NOMO-1 treated with dmso at 0.1 percent for 144 hours (cell line): ENCODE measurements at regions not wholly inside any gene's neighbourhood (a gene's known extent, or its start where the extent isn't known, plus 50 kb on each side); places are given as distances from the start of the nearest gene placed in this dataset.

ENCODE experiments used
- DNase-seq: peaks from one replicate; lab custom pipeline; 2025; ENCODE audit not compliant: unreplicated experiment; lab: John Stamatoyannopoulos, UW

DNA sequence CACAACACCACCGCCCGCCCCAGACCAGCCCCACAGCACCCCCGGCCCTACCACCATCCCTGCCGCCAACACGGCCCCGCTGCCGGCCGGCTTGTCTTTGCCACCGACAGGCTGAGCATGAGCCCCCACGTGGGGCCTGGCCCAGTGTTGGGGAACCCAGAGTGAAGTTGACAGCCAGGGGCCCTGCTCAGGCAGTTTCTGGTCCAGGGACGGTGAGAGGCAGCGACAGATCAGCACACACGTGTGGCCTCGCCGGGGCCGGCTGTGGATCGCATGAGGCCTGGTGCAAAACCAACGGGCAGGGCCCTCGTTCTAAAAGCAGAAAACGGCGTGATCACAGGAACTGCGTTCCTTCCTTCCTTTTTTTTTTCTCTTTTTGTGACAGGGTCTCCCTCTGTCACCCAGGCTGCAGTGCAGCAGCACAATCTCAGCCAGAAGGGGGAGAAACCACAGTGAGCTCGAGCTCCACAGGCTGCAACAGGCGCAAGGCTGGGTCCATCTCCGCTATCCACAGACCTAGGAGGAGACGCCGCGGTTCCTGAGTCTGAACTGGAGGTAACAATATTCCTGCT, 50.5 kb upstream of the FBRSL1 start:
- DNase-seq, result peak; percentile 21

DNA sequence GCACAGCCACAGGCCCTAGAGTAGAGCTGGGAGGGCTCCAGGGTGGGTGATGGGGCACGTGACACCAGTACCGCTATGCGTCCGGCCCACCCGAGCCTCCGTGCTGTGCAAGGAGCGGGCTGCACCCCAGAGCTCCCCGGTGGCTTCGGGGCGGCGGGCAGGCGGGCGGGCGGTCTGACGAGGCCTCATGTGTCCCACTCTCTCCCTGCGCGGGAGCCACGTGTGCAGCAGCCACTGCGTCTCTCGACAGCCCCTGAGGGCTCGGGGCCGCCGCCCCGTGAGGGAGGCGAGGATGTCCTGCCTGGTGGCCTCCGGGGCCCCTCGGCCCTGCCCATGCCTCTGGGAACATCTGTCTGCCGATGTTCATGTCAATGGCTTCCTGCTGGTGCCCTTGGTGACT, 51.2 kb upstream of the FBRSL1 start:
- DNase-seq, result no peak

DNA sequence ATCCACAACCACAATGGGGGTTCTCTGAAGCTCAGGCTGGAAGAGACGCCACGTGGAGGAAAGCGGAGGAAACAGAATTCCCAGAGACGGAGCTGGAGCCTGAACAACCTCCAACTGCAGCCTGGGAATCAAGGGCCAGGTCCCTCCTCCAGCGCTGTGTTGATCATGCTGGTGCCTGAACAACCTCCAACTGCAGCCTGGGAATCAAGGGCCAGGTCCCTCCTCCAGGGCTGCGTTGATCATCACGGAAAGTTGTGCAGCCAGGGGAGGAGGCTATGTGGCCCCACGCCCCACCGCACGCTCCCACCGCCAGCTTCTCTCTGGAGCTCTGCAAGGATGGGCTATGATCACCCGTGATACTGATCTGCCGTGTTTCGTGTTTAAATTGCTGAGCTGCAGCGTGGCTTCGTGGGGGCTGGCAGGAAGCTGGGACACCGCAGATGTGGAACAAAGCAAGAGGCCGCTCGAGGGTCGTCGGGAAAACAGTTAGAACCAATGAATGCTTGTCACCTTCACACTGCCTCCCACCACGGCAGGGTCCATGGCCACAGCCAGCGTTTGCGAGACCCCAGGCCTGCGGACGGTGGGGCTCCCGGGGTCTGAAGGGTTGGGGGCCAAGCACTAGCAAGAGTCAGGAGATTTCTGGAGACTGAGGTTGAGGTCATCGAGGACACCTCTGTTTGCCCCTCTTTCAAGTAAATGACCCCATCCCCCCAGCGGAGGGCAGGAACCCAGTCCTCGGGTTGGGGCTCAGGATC, 51.8 kb upstream of the FBRSL1 start:
- DNase-seq, result no peak

GRCh38 chr12:132437252-132437932, 52.6 kb upstream of the FBRSL1 start:
- DNase-seq, result no peak

DNA sequence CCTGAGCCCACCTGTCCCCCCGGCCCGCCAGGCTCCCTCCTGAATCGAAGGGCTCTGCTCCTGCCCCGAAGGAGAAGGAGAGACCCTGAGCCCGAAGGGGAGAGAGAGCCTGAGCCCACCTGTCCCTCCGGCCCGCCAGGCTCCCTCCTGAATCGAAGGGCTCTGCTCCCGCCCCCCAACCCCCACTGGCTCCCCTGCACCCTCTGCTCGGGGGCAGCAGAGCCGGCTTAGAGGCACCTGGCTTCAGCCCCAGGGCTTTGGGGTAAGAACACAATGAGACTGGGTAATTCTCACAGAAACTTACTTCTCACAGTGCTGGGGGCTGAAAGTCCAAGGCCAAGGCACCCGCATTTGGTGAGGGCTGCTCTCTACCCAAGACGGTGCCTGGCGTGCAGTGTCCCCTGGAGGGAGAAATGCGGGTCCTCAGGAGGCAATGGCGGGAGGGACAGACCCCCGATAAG, 53.1 kb upstream of the FBRSL1 start:
- DNase-seq, result no peak

DNA sequence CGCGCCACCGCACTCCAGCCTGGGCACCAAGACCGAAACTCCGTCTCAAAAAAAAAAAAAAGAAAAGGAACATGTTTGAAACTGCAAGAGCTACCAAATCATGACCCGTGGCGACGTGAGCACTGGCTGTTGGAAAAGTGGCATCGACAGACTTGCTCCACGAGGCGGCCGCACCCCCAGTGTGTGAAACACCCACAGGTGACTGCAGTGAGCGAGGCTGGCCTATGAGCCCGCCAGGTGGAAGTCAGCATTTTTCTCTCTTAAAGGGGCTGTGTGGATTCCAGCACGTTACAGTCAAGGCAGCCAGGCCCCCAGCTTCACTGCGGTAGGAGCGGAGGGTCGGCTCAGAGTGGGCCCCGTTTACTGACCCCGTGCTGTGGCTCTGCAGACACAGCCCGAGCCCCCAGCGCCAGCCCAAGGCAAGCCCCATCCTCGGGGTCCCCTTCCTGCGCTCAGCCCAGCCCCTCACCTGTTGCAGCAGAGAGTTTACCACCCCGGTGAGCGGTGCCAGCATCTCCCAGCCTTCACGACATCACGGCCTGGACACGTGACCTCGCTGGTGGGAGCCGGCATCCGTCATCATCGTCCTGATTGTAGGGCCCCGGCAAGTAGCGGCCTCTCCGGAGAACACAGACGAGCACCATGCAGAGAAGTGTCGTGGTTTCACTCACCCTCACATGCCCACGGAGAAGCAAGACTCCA, 54.3 kb upstream of the FBRSL1 start:
- no peak for DNase-seq

DNA sequence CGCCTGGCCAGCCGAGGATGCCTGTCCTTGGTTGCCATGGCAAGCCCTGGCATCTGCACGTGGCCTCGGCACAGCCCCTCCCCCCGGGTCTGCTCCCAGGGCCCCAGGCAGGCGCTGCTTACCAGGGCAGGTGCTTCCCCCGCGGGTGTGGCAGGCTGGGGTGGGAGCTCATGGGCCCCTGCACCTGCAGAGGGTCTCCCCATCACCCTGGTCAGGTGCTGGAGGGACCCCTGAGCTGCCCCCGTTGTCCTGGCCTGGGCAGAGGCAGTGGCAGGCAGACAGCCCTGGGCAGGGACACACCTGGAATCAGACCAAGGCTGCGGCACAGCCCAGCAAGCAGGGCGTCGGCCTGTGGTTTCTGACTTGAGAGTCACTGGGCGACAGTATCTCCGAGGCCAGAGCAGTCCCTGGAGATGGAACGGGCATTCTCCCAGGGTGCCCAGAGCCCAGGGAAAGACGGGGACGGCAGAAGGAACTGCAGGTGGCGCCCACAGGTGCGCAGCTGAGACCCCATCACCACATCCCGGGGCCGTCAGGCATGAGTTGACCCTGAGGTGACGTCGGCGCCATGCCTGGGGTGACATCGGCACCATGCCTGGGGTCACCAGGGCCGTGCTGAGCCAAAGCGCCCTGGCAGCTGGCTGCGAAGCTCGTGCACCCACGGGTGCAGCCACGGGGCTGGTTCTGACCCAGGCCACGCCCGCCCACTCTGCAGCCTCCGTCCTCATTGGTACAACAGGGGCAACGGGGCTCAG, 56.1 kb upstream of the FBRSL1 start:
- no peak for DNase-seq

DNA sequence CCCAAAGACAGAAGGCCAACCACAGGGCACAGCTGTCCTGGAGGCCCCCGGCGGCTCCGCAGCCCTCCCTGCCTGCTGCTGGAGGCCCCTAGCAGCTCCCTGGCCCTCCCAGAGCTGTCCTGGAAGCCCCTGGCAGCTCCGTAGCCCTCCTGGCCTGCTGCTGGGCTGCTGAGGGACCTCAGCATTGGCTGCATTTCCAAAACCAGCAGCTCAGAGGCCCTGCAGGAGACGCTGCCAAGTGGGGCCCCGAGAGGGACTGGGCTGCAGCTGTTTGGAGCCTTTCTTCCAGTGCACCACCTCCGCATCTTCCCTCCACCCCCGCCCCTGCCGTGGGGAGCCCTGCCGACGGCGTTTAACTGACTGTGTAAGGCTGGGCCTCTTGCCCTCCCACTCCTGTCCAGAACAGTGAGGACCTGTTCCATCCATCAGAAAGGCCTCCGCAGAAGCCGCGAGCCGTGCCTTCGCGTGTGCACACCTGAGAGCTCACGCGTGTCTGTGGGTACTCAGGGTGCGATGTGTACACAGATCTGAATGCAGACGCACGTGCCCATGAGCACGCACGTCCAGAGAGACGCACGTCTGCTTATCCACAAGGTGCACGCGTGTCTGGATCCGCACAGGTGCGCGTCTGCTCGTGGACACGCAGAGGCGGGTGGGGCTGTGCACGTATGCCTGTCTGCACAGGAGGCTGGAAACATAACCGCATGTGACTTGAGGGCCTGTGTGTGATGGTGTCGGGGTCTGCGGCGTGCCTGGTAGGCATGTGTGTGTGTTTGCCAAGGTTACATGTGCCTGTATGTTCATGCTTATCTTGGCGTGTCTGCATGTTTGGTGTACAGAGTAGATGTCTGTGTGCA, 57.0 kb upstream of the FBRSL1 start:
- DNase-seq, result no peak

DNA sequence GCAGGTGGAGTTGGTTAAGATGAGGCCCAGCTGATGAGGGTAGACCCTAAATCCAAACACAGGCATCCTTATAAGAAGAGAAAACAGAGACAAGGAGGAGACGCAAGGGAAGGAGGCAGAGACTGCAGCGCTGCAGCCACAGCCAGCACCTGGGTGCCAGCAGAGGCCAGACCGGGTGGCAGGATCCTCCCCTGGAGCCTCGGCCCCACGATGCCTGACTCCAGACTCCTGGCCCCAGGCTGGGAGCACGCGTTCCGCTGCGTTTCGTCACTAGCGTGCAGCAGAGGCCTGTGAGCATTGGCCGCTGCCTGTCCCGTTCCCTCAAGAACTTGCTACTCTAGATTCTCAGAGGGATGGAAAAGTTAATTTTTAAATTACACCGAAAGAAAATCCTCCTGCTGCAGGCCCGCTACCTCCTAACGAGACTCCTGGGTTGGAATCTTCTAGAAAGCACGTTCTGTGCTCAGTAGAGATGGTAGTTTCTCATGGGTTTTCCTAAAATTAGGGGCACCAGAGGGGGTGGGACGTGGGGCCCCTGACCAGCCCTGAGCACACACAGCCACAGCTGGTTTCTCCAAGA, 57.7 kb upstream of the FBRSL1 start:
- no peak for DNase-seq

GRCh38 chr12:132430838-132431774, 58.8 kb upstream of the FBRSL1 start:
- no peak for DNase-seq

DNA sequence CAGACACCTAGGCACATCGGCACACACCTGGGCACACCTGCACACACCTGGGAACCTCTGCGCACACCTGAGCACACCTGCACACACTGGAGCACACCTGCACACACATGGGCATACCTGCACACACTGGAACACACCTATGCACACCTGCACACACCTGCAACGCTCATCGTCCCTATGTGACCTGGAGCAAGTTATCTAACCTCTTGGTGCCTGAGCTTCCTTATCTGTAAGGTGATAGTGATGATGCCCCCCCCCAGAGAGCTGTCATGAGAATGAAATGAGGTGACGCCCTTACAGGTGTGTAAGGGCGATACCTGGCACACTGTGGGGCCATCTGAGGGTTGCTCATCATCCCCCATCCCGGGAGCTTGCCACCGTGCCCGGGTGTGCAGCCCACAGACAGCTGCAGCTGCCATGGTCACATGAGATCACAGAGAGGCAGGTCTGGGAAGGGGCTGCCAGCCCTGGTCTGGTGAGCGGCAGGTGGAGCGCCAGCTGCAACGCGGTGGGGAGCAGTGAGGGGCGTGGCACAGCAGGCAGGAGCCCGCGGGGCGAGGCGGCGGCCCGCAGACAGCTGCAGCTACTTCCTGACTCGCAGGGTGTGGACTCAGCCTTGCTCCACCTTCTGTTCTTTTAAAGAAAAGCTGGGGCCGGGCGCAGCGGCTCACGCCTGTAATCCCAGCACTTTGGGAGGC, 59.9 kb upstream of the FBRSL1 start:
- peak; percentile 74 for DNase-seq

- no peak for DNase-seq
Observed at GRCh38 chr12:132429602-132429945, 60.4 kb upstream of the FBRSL1 start.

- DNase-seq, result peak; percentile 40
Observed at GRCh38 chr12:132428936-132429601, 60.9 kb upstream of the FBRSL1 start.

- DNase-seq, result no peak
Observed at GRCh38 chr12:132427999-132428935, 61.7 kb upstream of the FBRSL1 start.

DNA sequence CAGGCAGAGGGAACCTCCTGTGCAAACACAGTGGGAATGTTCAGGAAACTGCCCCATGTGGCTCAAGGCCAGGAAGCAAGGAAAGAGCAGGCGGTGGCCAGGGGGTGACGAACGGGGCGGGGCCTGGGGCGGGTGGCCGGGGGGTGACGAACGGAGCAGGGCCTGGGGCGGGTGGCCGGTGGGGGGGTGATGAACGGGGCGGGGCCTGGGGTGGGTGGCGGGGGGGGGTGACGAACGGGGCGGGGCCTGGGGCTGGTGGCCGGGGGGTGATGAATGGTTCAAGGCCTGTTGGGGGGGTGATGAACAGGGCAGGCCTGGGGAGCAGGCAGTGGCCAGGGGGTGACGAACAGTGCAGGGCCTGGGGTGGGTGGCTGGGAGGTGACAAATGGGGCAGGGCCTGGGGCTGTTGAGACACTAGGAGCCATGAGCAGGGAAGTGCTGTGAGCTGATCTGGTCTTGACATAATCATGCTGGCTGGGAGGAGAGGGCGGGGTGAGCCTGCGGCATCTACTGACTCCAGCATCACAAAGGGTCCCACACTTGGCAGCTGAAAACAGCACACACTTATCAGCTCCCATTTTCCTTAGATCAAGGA, 62.7 kb upstream of the FBRSL1 start:
- no peak for DNase-seq
